Medulla oblongata (tissue), 1 donor: ENCODE measurements at regions not wholly inside any gene's neighbourhood (a gene's known extent, or its start where the extent isn't known, plus 50 kb on each side); places are given as distances from the start of the nearest gene placed in this dataset.
A peak's percentile ranks its signal among the peaks of the same experiment; 100 is the strongest.

ENCODE experiments used
- DNase-seq: peaks from one replicate; pipeline ENCODE4 v3.0.0-alpha.2; 2015; ENCODE audit errors: extremely low spot score

DNA sequence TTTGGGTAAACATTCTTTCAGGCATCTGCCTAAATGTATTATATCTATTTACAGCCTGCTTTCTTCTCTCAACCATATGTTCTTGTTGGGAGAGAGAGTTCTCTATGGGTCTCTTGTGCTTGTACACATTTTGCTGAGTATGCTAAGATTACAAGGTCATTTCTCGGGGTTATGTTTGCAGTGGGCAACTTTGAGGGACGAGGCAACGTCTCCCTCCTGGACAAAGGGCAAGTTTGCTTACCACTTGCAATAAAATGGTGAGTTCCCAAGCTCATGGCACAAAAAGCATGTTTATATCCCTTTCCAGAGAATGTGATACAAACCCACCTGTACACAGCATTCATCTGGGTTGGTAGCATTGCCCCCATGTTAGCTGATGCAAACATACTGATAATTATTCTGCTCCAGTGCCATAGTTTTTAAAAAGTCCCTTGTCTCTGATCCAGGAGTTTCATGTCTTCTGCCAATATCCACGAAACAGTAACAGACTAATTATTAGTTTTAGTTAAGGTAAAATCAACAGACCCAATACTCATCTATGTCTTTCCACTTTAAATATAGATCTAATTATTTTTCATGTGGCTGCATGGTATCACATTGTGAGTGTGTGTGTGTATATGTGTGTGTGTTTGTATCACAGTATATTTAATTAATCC lies 84.2 kb upstream of the MAPK4 start:
- no peak for DNase-seq

DNA sequence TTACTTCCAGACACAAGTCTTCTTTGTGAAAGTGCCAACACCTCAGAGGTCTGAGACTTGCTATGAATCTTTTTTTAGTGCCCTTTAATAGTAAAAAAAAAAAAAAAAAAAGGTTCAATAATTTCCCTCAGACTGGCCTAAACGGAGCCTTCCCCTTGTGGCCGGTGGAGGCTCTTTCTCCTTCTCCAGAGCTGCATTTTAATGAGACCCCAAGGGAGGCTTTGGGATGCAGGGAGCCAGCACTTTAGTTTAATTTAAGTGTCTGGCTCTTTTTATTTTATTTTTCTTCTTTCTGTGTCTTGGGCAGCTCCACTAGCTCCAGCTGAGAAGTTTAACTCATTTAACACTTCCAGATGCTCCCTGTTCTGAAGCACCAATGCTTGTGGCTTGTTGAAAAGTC lies 67.8 kb upstream of the MAPK4 start:
- DNase-seq = no peak

- DNase-seq = no peak
Measured at GRCh38 chr18:50494569-50494968, 65.3 kb upstream of the MAPK4 start.

- DNase-seq = no peak
Measured at GRCh38 chr18:50506362-50506761, 53.5 kb upstream of the MAPK4 start.

DNA sequence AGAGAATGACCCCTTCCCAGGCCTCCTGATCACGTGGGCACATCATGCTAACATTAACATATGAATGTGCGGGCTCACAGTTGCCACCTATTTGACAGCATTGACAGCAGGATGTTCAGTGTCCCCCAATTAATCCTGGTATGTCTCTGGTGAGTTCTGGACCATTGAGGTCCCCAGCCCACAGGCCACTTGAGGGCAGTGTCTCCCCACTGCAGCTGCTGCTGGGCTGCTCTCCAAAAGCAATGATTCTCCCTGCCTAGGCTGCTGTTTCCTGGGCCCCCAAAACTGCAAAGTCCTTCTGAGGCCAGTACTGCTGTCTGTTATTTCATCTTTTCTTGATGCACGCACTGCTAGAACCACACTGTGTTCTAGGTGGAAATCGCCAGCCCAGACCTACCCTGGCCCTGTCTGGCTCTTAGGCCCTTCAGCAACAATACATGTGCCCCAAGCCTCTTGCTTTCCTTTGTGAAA lies 52.7 kb upstream of the MAPK4 start:
- peak; percentile 60 for DNase-seq

DNA sequence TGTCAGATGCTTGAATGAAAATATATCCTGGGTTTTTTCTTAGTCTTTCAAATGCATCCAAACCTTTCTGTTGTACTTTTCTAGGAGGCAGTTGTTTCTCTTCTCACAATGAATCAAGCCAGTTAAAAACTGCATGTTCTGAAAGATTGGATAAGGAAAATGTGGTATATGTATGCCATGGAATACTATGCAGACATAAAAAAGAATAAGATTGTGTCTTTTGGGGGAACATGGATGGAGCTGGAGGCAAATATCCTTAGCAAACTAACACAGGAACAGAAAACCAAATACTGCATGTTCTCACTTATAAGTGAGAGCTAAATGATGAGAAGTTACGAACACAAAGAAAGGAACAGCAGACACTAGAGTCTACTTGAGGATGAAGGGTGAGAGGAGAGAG lies 51.7 kb upstream of the MAPK4 start:
- no peak for DNase-seq

DNA sequence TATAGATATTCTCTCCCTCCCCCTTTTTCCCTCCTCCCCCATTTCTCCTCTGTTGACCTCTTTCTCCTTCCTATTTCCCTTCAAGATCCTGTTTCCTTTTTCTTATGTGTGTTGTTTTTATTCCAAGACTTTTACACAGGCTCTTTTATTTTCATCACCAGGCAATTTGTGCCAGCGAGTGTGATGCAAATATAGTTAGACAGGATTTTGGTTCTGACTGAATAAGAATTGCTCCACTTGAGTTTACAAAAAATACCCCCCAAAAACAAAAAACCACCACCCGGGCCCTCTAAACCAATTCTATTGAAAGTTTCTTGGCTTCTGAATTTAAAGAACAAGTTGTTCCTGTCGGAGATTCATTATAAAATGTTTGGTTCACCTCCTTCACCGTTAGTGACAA lies 50.9 kb upstream of the MAPK4 start:
- peak; percentile 68 for DNase-seq
